Esophagus muscularis mucosa (tissue), 4 donors: ENCODE measurements at regions not wholly inside any gene's neighbourhood (a gene's known extent, or its start where the extent isn't known, plus 50 kb on each side); places are given as distances from the start of the nearest gene placed in this dataset.

ENCODE experiments used
- DNase-seq: peaks from one replicate; pipeline ENCODE4 v3.0.0-alpha.2; 2017; ENCODE audit errors: extremely low spot score
- H3K27ac ChIP-seq, 4 donors: fragments of 200-600 bp; sonication (generic); replicated peaks in 1 of 4; 1 replicate in 3 of 4; 2 replicates in 1 of 4; pipeline ENCODE4 v1.5.1; 2016 to 2019; ENCODE audit warnings: mild to moderate bottlenecking in 1 of 4
- H3K27me3 ChIP-seq, 4 donors: fragments of 200-600 bp; sonication (generic); one replicate each; pipeline versions ENCODE4 v1.5.1 to v1.6.0; 2016 to 2019
- H3K36me3 ChIP-seq, 4 donors: fragments of 200-600 bp; sonication (generic); one replicate each; pipeline ENCODE4 v1.5.1; 2016 to 2019
- H3K4me1 ChIP-seq, 4 donors: fragments of 200-600 bp; sonication (generic); one replicate each; pipeline ENCODE4 v1.5.1; 2016 to 2019
- H3K4me3 ChIP-seq, 4 donors: fragments of 200-600 bp; sonication (generic); 1 replicate in 2 of 4; 2 replicates in 2 of 4; pipeline ENCODE4 v1.5.1; 2016 to 2019; ENCODE audit warnings: mild to moderate bottlenecking in 4 of 4, moderate library complexity in 1 of 4
- H3K9me3 ChIP-seq, 4 donors: fragments of 200-600 bp; sonication (generic); 1 replicate in 3 of 4; 2 replicates in 1 of 4; pipeline ENCODE4 v1.5.1; 2016 to 2019
- EP300 ChIP-seq: sonication (generic); formaldehyde crosslinking; IDR thresholded peaks from one replicate; pipeline ENCODE4 v1.6.1; 2017; ENCODE audit warnings: antibody characterized with exemption
- POLR2A ChIP-seq: fragments of 450-650 bp; IDR thresholded peaks from one replicate; pipeline ENCODE4 v1.6.1; 2017; ENCODE audit warnings: antibody characterized with exemption, moderate library complexity, mild to moderate bottlenecking, low read depth
- POLR2AphosphoS5 ChIP-seq, 2 donors: sonication (generic); formaldehyde crosslinking; IDR thresholded peaks; one replicate each; pipeline ENCODE4 v1.6.1; 2017; ENCODE audit warnings: antibody characterized with exemption in 2 of 2
- WGBS: methylation state at CpG from one replicate; pipeline ENCODE4 v1.1.5; 2018; 5-methylcytosine and 5-hydroxymethylcytosine counted together
- intact Hi-C: fragments of 100-400 bp; cut with DNase I; formaldehyde crosslinking; loops from one replicate; pipeline ENCODE4 v1.15.1; 2023
- TF ChIP-seq, protein P1 (sequence below), 3 experiments: fragments of 200-600 bp in 2 of 3; fragments of 450-650 bp in 1 of 3; sonication (generic) in 2 of 3; IDR thresholded peaks; one replicate each; pipeline ENCODE4 v1.5.1; 2017 to 2019; ENCODE audit warnings: antibody characterized with exemption in 3 of 3, mild to moderate bottlenecking in 2 of 3, moderate library complexity in 1 of 3

DNA sequence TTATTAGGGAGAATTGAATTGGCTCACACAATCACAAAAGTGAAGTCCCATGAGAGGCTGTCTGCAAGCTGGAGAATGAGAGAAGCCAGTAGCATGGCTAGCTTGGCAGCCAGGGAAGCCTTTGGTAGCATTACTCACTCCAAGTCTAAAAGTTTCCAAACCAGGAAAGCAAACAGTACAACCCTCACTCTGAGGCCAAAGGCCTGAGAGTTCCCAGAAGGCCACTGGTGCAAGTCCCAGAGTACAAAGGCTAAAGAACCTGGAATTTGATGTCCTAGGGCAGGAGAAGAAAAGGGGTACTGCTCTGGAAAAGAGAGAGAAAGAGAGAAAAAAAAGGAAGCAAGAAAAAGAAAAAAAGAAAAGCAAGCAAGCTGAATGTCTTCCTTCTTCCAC is 318.2 kb downstream of the RND3 start:
- no peak for DNase-seq
- peaks cover 0 to 14% (median 3%) of the 10 kb centered on the region in 4 donors for H3K4me1 ChIP-seq
- no peak overlapping the region for H3K27ac ChIP-seq

DNA sequence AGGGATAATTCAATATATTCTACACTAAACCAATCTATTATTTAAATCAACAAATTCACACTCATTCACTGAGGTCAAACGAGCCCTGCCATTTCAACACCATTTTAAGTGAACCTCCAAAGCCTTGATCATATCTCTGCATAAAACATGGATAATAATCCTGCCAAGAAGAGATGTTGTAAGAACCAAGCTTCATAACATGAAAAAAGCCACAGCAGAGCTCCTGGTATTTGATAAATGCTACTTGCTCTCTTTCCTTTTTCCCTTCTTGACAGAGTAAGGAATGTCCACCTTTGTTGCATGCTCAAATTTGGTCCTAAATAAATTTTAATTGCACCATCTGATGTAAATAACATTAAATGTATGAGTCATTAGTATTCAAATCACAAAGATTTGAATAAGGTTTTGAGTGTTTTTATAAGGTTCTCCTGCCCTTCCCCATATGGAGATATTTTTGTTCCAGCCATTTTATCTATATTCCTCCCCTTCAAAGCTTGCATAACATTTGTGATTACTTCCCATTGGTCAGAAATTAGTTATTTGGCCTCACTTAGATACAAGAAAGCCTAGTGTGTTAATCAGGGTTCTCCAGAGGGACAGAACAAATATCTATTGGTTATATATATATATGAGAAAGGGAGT is 318.8 kb downstream of the RND3 start:
- Histone ChIP-seq H3K36me3 (no peaks in the 10 kb centered on the region), H3K4me3 (no peak overlapping the region), H3K27me3 (no peaks in the 10 kb centered on the region), H3K9me3 (peaks cover 0 to 4% (median 0%) of the 10 kb centered on the region in 4 donors), H3K4me1 (peaks cover 0 to 14% (median 3%) of the 10 kb centered on the region in 4 donors), H3K27ac (no peak overlapping the region)
- TF ChIP-seq POLR2AphosphoS5 (IDR thresholded peaks at IDR 0.05), result no peak
- TF ChIP-seq POLR2A, result no peak
- TF ChIP-seq, protein P1, sequence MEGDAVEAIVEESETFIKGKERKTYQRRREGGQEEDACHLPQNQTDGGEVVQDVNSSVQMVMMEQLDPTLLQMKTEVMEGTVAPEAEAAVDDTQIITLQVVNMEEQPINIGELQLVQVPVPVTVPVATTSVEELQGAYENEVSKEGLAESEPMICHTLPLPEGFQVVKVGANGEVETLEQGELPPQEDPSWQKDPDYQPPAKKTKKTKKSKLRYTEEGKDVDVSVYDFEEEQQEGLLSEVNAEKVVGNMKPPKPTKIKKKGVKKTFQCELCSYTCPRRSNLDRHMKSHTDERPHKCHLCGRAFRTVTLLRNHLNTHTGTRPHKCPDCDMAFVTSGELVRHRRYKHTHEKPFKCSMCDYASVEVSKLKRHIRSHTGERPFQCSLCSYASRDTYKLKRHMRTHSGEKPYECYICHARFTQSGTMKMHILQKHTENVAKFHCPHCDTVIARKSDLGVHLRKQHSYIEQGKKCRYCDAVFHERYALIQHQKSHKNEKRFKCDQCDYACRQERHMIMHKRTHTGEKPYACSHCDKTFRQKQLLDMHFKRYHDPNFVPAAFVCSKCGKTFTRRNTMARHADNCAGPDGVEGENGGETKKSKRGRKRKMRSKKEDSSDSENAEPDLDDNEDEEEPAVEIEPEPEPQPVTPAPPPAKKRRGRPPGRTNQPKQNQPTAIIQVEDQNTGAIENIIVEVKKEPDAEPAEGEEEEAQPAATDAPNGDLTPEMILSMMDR (IDR thresholded peaks at IDR 0.05), result no peak
- no peak for TF ChIP-seq EP300
- WGBS, result 78% methylated on average over 1 of the region's 1 CpG
- intact Hi-C loops, result no loop called here
- DNase-seq, result no peak

More for the DNA sequence above, 318.2 kb downstream of the RND3 start:
- TF ChIP-seq, protein P1 (IDR thresholded peaks at IDR 0.05), result no peak
- TF ChIP-seq POLR2A, result no peak
- no peak for TF ChIP-seq POLR2AphosphoS5 (IDR thresholded peaks at IDR 0.05)
- no peak for TF ChIP-seq EP300
- H3K9me3 ChIP-seq, result peaks cover 0 to 4% (median 0%) of the 10 kb centered on the region in 4 donors
- no peak overlapping the region for H3K4me3 ChIP-seq
- no peaks in the 10 kb centered on the region for H3K36me3 ChIP-seq
- intact Hi-C loops, result no loop called here
- no peaks in the 10 kb centered on the region for H3K27me3 ChIP-seq

DNA sequence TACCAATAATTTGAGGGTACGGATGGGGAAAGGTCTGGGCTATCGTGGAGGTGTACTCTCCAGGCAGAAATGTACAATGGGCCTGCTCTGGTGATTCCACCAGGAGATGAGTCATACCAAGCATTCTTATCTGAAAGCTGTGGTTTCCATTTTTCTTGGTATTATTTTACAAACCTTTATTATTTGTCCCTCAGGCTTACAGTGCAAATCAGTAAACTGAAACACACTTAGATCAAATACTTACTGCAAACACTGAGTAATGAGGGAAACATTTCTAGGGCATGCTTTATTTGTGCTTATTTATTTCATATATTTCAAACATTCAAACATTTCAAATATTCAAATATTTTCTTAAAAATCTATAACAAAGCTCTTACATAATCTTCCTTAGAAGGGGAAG is 319.8 kb downstream of the RND3 start:
- H3K27ac ChIP-seq, result no peak overlapping the region
- H3K4me3 ChIP-seq, result no peak overlapping the region
- peaks cover 0 to 4% (median 0%) of the 10 kb centered on the region in 4 donors for H3K9me3 ChIP-seq
- no peak for DNase-seq
- no peaks in the 10 kb centered on the region for H3K36me3 ChIP-seq
- intact Hi-C loops, result no loop called here
- no peak for TF ChIP-seq POLR2A
- no peak for TF ChIP-seq EP300
- no peak for TF ChIP-seq POLR2AphosphoS5 (IDR thresholded peaks at IDR 0.05)
- TF ChIP-seq, protein P1 (IDR thresholded peaks at IDR 0.05), result no peak
- WGBS, result 94% methylated on average over 2 of the region's 2 CpGs
- peaks cover 0 to 14% (median 3%) of the 10 kb centered on the region in 4 donors for H3K4me1 ChIP-seq
- H3K27me3 ChIP-seq, result no peaks in the 10 kb centered on the region

DNA sequence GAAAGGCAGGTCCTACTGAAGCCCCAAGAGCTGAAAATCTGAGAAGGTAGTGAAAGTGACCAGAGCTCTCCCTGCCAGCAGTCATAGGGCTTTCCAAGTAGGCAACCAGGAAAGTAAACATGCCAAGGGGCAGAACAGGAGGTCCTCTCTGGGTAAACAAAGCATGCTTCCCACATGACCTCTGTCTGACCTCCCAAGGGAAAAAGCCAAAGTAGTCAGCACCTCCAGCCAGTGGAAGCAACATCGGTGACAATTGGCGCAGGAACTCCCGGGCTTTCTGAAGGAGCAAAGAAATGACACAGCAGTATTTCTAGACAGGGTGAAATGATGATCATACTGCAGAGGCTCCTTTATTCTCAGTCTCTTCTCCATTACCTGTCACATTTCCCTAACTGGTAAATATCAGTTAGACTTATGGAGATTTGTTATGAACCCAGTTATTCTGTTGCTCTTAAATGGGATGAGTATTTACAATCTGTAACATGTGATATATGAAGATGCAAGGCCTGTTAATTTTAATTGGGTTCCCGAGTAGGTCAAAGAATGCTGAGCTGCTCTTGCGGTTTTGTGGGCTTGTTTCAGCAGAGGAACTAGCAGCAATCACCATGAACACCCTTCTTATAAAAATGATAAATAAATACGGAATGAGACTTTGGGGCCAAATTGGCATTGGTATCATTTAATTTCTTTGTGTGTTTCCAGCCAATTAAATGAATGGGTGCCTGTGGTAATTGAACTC is 321.0 kb downstream of the RND3 start:
- Histone ChIP-seq H3K27me3 (no peaks in the 10 kb centered on the region), H3K27ac (no peak overlapping the region), H3K4me1 (peaks cover 0 to 14% (median 3%) of the 10 kb centered on the region in 4 donors), H3K36me3 (no peaks in the 10 kb centered on the region), H3K9me3 (peaks cover 0 to 4% (median 0%) of the 10 kb centered on the region in 4 donors), H3K4me3 (no peak overlapping the region)
- intact Hi-C loops, result no loop called here
- TF ChIP-seq EP300 (no peak), POLR2AphosphoS5 (IDR thresholded peaks at IDR 0.05) (no peak), POLR2A (no peak)
- TF ChIP-seq, protein P1 (IDR thresholded peaks at IDR 0.05), result no peak
- DNase-seq, result no peak
- WGBS, result 75% methylated on average over 6 of the region's 6 CpGs
